Sigmoid colon (tissue), 4 donors: ENCODE measurements at regions not wholly inside any gene's neighbourhood (a gene's known extent, or its start where the extent isn't known, plus 50 kb on each side); places are given as distances from the start of the nearest gene placed in this dataset.
"Not testable (repeated sequence)": the region's sequence is repeated elsewhere in the genome, so short reads cannot be mapped to it uniquely, and the experiment has no call there.

ENCODE experiments used
- CTCF ChIP-seq, 4 experiments: fragments of 450-650 bp in 3 of 4; fragments of 200-600 bp in 1 of 4; IDR thresholded peaks; one replicate each; pipeline ENCODE4 v1.5.1; 2016 to 2019; ENCODE audit warnings: antibody characterized with exemption in 4 of 4, mild to moderate bottlenecking in 3 of 4, moderate library complexity in 2 of 4
- EP300 ChIP-seq, 4 donors: sonication (generic); formaldehyde crosslinking; IDR thresholded peaks; one replicate each; pipeline ENCODE4 v1.6.1; 2017; ENCODE audit warnings: antibody characterized with exemption in 4 of 4
- POLR2A ChIP-seq, 2 donors: fragments of 450-650 bp; IDR thresholded peaks; one replicate each; pipeline ENCODE4 v1.6.1; 2016; ENCODE audit warnings: antibody characterized with exemption in 2 of 2, mild to moderate bottlenecking in 2 of 2, moderate library complexity in 2 of 2

GRCh38 chr7:32816409-32816948 lies 75.1 kb downstream of the KBTBD2 start:
- TF ChIP-seq CTCF, POLR2A, EP300 (IDR thresholded peaks at IDR 0.05): not testable (repeated sequence)
